HG03097 (cell line): ENCODE measurements at regions not wholly inside any gene's neighbourhood (a gene's known extent, or its start where the extent isn't known, plus 50 kb on each side); places are given as distances from the start of the nearest gene placed in this dataset.
"Not testable (repeated sequence)": the region's sequence is repeated elsewhere in the genome, so short reads cannot be mapped to it uniquely, and the experiment has no call there.

Source experiments
- ATAC-seq: cut with Tn5 transposase; IDR thresholded peaks from one replicate; pipeline ENCODE4 v1.9.1; 2021; ENCODE audit not compliant: unreplicated experiment, low FRiP score

- ATAC-seq: no peak
These were observed 330.5 kb upstream of the TCF4 start for GRCh38 chr18:55918444-55918843.

- no peak for ATAC-seq
These were observed 324.9 kb upstream of the TCF4 start for GRCh38 chr18:55912919-55913318.

GRCh38 chr18:55912071-55912470 lies 324.1 kb upstream of the TCF4 start:
- ATAC-seq: no peak

GRCh38 chr18:55910296-55910695 lies 322.3 kb upstream of the TCF4 start:
- ATAC-seq: no peak

GRCh38 chr18:55908901-55909366 lies 320.9 kb upstream of the TCF4 start:
- no peak for ATAC-seq

GRCh38 chr18:55907453-55908175 lies 319.6 kb upstream of the TCF4 start:
- ATAC-seq: no peak

GRCh38 chr18:55906536-55906935 lies 318.5 kb upstream of the TCF4 start:
- ATAC-seq: no peak

- no peak for ATAC-seq
These were observed 315.9 kb upstream of the TCF4 start for GRCh38 chr18:55903911-55904310.

GRCh38 chr18:55900380-55900779 lies 312.4 kb upstream of the TCF4 start:
- no peak for ATAC-seq

- no peak for ATAC-seq
These were observed 309.2 kb upstream of the TCF4 start for GRCh38 chr18:55897091-55897689.

- no peak for ATAC-seq
These were observed 306.0 kb upstream of the TCF4 start for GRCh38 chr18:55893948-55894347.

GRCh38 chr18:55892862-55893813 lies 305.1 kb upstream of the TCF4 start:
- not testable (repeated sequence) for ATAC-seq

GRCh38 chr18:55886886-55887285 lies 298.9 kb upstream of the TCF4 start:
- no peak for ATAC-seq

GRCh38 chr18:55884498-55884897 lies 296.5 kb upstream of the TCF4 start:
- ATAC-seq: no peak

GRCh38 chr18:55880617-55881016 lies 292.6 kb upstream of the TCF4 start:
- no peak for ATAC-seq

- no peak for ATAC-seq
These were observed 291.3 kb upstream of the TCF4 start for GRCh38 chr18:55879331-55879730.

- no peak for ATAC-seq
These were observed 290.2 kb upstream of the TCF4 start for GRCh38 chr18:55878224-55878623.

GRCh38 chr18:55877321-55877720 lies 289.3 kb upstream of the TCF4 start:
- ATAC-seq: no peak

- ATAC-seq: no peak
These were observed 288.3 kb upstream of the TCF4 start for GRCh38 chr18:55876254-55876653.

GRCh38 chr18:55875371-55875901 lies 287.4 kb upstream of the TCF4 start:
- ATAC-seq: no peak
